ENCODE measurements at regions not wholly inside any gene's neighbourhood (a gene's known extent, or its start where the extent isn't known, plus 50 kb on each side); places are given as distances from the start of the nearest gene placed in this dataset.
"Not testable (repeated sequence)": the region's sequence is repeated elsewhere in the genome, so short reads cannot be mapped to it uniquely, and the experiment has no call there.

DNA sequence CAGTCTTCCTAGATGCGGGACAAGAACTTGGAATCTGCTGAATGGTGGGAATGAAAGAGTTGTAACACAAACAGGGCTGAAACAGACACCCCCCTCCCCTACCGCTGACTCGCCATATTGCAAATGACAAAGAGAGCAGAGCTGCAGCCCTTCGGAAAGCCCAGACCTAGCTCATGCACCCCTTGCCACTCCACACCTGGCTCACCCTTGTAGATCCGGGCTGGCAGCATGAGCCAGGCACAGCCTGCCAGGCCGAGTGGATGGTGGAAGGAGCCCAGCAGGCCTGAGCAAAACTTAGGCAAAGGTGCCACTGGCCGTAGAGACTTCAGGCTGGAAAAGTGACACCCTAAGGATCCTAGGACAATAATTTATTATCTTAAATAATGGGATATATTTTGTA is 237.4 kb upstream of the SEMA3D start:
- no peak for DNase-seq (ENCODE audit: low spot score)

DNA sequence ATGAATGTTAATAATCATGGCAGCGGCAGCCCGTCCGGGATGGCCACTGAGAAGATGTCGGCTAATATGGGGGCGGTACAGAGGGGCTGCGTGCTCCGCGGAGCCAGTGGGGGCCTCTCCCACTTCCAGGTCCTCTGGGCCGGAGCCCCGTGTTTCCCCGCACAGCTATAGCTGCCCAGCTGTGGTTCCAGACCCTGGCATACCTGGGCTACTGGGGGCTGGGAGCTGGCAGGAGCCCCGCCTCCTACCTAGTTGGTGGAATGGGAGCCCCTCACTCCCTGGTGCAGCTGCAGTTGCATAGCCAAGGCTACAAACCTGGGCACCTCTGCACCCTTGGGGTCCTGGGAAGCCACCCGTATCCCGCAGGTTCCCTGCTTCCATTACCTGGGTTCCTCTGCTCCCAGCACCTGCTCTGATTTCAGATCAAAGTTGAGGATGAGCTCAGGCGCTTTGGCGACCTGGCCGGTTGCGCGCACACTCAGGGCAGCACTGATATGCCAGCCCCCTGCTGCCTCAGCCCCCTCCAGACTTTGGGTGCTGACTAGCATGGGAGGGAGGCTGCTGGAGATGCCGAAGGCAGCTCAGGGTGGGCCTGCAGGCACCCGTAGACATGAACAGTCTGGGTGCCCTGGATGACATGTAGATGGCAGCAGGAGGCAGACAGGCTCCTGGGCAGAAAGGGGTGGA is 236.5 kb upstream of the SEMA3D start:
- no peak for DNase-seq (ENCODE audit: low spot score)

DNA sequence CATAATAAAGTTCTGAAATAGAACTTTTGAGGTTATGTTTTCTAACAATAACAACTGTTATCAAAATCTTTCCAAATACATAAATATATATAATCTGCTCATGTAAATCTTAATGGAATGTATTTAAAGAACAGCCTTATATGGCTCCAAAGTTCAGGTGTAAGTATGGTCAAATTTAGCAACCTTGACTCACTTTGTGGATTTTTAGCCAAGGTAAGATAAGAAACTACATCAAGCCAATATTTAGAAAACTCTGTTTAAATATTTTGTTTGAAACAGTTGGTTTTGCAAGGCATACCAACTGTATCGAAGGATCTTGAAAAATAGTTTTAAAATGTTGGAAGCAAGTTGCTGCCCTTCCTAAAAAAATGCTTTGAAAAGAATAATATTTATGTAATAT is 228.9 kb upstream of the SEMA3D start:
- DNase-seq (ENCODE audit: low spot score), result no peak

DNA sequence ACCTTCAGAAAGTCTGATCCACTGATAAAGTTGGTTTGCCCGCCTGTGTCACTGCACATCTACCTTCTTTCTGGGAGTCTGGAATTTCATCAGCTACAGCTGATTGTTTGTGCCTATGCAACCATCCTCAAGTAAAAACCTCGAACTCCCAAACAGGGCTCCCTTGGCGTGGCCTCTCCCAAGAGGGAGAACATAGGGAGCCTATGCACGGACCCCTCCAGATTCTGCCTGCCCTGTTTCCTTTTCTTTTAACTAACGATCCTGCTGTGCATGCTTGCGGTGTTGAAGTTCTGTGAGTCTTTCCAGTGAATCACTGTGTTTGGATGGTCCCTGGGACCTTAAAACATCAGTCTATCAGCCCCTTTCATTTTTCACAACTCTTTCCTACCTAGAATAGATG is 226.9 kb upstream of the SEMA3D start:
- DNase-seq (ENCODE audit: low spot score), result no peak

DNA sequence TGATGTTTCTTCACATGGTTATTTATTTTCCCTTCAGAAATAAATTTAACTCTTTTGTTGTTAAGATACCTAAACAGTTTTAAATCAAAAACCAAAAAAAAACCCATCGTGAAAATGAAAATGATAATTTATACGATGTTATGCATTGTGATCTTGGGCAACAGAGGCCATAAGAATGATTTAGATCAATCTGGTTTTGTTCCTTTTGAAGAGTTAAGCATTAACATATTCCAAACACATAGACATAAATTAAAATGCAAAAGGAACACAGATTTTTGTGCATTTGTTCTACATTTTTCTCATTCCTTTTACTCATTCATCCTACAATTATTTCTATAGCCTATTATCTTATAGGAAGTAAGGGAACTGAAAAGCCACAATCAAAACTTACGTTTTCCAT is 226.1 kb upstream of the SEMA3D start:
- no peak for DNase-seq (ENCODE audit: low spot score)

DNA sequence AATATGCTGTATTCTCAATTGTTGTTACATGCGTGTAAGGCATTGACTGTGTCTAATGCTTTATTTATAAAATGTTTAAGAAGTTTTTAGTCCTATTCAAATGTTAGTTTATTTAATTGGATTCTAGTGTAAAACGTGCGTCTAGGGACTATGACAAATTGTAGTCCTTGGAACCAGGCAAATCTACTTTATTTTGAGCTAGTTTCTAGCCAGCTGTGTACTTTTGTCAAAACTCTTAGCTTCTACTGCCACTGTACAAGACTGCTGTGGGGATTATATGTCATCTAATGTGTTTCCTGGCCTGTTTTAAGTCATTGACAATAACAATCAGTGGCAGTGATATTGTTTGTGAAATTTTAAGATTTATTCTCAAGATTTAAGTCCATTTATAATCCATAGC is 220.5 kb upstream of the SEMA3D start:
- DNase-seq (ENCODE audit: low spot score), result no peak

DNA sequence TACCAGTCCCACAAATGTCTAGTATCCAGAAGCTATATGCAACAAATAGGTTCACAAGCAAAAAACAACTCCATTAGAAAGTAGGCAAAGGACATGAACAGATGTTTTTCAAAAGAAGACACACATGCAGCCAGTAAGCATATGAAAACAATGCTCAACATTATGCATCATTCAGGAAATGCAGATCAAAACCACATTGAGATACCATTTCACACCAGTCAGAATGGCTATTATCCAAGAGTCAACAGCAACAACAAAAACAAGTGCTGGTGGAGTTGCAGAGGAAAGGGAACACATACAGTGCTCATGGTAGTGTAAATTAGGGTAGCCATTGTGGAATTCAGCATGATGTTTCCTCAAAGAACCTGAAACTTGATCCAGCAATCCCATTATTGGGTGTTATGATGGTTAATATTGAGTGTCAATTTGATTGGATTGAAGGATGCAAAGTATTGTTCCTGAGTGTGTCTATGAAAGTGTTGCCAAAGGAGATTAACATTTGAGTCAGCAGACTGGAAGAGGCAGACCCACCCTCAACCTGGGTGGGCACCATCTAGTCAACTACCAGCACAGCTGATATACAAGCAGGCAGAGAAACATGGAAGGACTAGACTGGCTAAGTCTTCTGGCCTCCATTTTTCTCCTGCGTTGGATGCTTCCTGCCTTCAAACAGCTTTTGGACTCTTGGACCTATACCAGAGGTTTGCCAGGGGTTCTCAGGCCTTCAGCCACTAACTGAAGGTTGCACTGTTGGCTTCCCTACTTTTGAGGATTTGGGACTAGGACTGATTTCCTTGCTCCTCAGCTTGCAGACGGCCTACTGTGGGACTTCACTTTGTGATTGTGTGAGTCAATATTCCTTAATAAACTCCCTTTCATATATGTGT is 218.4 kb upstream of the SEMA3D start:
- DNase-seq (ENCODE audit: low spot score), result no peak

DNA sequence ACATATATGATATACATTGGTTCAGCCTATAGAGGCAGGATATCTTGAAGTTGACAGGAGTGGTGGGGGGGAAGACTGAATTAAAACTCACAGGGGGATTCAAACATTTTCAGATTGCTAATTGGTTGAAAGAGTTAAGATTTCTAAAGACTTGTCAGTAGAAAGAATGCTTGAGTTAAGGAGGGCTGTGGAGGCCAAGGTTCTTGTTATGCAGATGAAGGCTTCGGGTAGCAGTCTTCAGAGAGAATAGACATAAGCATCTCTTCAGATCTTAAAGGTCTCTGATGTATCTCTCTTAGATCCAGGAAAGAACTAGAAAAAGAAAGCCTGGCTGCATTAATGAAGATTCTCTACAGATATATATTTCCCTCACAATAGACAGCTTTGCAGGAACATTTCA is 209.8 kb upstream of the SEMA3D start:
- no peak for DNase-seq (ENCODE audit: low spot score)

DNA sequence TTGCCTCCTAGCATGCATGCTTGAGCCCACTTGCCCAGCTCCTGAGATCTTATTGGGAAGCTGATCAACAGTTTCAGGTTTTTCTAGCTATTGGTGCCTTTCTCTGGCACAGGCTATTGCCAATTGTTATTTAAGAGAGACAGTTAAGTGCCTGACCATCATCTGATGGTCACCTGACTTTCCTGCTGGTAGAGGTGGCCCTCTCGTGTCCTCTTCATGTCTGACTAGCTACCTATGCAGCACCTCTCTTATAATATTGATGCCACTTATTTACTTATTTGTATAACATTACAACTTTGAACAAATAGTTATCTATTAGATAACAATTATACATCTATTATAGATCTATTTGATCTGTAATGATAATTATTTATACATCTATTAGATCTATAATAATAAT is 205.9 kb upstream of the SEMA3D start:
- DNase-seq (ENCODE audit: low spot score), result no peak

DNA sequence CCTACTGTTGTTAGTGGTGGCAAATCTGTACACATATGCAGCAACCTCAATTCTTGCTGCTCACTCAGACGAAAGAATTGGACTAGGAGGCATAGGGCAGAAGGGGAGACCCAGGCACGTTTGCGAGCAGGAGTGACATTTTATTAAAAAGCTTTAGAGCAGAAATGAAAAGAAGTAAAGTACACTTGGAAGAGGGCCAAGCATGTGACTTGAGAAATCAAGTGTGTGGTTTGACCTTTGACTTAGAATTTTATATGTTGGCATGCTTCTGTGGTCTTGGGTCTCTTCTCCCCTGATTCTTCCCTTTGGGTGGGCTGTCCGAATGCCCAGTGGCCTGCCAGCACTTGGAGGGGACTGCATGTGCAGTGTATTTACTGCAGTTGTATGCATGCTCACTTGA is 205.5 kb upstream of the SEMA3D start:
- DNase-seq (ENCODE audit: low spot score), result no peak

DNA sequence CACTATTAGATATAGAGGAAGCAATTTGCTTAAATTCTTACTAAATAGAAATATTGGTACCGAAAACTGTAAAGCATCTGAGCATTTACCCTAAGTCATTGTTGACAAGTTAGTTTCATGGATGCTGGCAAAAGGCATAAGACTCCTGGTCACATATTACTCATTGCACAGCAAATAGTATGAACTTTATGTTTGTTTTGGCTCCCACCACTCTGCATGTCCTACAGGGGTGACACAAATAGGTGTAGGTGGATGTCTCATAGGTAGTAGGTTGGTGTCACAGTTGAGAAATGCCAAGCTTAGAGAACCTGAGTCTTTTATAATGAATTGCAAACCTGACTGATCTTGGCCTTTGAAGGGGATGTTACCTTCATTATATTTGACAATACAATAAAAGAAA is 199.6 kb upstream of the SEMA3D start:
- no peak for DNase-seq (ENCODE audit: low spot score)

DNA sequence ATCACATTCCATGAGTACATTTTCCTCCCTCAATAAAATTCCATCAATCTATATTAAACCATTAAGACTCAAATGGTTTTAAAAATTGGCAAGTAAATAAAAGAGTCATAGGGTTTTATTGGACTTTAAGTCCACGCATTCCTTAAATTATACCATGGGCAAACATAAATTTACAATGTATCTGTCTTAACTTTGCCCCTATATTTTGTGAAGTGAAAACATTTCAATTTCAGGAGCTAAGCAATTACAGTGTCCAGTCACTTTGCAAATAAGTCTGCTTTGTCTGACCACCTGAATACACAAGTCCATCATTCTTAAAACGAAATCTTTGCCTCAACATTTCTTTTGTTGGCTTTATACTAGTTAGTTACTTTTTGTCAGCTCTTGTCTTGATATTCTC is 197.5 kb upstream of the SEMA3D start:
- no peak for DNase-seq (ENCODE audit: low spot score)

DNA sequence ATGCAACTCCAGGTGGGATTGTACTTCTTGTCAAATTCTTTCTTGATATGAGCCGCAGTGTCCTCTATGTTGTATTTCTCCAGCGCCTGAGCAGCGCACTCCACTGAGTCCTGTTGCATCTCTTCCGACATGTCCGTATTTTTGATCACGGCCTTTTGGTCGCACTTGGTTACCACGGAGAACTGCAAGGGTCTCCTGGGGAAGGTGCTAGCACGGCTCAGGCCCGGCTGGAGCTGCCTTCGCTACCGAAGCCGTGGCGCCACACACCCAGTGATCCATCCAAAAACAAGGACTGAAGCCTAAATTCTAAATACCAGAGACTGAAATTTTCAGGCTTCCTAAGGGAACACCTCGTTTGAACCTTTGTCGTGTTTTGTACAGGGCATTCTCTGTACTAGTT is 194.4 kb upstream of the SEMA3D start:
- DNase-seq (ENCODE audit: low spot score), result no peak

DNA sequence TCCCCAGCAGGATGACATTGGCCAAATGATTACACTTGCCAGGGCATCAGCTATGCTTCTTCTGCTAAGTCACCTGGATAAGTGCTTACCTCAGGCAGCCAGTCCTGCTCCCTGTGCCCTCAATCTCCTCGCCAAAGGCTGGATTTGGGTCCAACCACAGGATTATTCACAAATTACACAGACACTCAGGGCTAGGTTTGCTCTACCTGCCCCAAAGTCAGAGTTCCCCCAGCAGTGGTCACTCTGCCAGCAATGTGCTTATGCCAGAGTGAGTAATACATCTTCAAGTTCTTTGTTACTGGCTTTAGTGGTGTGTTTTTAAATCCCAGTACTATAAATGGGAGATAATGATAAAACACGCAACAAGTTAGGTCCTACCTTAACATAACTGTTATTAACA is 189.7 kb upstream of the SEMA3D start:
- no peak for DNase-seq (ENCODE audit: low spot score)

DNA sequence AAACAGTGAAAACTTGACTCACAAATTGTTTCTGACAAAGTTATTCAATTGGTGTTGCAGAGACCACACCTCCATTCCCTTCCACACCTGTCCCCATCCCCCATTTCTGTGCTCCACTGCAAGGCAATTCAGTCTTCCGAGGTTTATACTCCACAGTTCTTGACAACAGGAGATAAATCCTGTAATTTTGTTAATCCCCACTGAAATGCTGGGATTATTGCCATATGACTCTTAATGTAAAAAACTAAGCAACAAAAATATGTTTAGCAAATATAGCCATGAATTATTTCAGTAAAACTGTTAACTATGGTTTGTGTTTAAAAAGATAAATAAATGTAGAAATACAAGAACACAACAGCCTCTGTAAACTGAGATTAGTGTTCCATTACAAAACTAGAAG is 170.1 kb upstream of the SEMA3D start:
- DNase-seq (ENCODE audit: low spot score), result no peak

DNA sequence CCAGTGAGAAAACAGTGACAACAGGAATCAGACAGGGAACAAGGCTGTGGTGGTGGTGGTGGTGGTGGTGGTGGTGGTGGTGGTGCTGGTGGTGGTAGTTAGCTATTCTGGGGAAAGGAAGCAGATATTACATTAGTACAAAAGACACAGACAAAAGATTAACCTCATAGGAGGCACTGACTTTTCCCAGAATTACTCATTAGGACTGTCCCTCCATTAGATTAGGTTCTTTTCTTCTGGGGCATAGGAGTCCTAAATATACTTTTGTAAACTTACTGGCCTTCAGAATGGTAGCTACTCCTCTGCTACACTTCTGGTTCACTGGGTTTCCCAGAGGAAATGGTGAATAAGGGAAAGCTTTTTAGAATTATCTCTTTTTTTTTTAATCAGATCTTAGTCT is 156.6 kb upstream of the SEMA3D start:
- no peak for DNase-seq (ENCODE audit: low spot score)

DNA sequence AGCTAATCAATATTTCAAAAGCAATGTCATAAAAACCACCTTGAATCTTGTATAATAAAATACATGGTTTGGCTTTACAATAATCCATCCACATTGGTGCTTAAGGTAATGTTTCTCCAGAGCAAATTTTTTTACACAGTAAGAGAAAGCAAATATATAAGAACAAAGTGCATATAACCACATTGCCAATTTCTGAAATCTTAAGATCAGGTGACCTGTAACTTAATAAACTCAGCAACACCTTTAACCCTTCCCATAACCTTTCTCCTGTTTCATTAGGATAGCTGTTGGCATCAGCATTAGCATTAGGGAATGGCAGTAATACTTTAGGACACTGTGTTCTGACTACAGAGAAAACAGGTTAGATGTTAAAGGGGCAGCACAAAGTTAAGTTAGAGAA is 155.9 kb upstream of the SEMA3D start:
- no peak for DNase-seq (ENCODE audit: low spot score)

DNA sequence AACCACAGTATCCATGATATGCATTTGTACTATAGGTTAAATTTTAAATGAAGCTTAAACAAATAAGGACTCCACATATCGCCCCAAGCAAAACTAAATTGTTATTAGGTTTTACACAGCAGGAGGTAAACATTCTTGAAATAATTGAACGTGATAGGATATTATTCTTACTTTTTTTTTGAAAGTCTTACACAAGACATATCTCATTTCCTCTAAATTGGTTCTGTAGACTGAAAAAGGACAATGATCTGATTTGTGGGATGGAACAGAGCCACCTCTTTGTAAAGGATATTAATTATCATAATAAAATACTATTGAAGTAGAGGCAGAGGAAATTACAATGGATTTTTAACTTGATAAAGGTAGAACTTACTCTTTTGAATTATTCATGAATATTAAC is 155.1 kb upstream of the SEMA3D start:
- DNase-seq (ENCODE audit: low spot score), result no peak

DNA sequence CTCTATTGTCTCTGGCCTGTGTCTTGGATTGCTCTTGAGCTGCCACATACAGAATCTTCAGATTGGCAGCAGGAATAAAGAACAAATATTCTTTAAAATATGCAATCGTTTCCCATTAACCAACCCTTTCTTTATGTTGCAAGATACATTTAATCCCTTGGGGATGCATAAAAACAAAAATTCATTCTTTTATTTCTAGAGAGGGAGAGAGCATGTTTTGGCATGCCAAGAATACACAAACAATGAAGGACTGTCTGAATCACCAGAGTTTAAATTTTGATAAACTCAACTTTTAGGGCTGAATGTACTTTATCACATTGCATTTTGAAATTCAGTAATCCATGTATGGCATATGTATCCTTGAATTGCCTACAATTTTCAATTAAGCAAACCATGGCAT is 154.3 kb upstream of the SEMA3D start:
- DNase-seq (ENCODE audit: low spot score), result no peak

DNA sequence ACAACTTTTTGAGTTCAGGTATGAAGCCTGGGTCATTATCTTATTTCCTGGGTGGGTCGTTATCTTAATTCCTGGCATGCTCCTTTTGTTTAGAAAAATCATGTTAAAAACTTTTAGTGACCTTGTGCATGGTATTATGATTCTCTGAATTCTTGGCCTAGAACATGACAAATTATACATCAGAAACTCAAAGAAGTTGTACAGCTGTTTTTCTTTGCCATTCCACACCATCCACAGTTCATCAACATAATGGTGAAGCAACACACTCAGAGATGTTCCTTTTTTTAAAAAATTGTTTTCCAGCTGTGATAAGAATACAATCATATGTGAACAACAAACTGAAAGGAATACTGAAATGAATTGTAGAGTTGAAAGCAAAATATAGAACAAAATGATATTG is 149.2 kb upstream of the SEMA3D start:
- DNase-seq (ENCODE audit: low spot score), result no peak

DNA sequence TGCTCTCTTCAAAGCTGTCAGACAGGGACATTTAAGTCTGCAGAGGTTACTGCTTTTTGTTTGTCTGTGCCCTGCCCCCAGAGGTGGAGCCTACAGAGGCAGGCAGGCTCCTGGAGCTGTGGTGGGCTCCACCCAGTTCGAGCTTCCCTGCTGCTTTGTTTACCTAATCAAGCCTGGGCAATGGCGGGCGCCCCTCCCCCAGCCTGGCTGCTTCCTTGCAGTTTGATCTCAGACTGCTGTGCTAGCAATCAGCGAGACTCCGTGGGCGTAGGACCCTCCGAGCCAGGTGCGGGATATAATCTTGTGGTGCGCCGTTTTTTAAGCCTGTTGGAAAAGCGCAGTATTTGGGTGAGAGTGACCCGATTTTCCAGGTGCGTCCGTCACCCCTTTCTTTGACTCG is 148.3 kb upstream of the SEMA3D start:
- not testable (repeated sequence) for DNase-seq (ENCODE audit: low spot score)

DNA sequence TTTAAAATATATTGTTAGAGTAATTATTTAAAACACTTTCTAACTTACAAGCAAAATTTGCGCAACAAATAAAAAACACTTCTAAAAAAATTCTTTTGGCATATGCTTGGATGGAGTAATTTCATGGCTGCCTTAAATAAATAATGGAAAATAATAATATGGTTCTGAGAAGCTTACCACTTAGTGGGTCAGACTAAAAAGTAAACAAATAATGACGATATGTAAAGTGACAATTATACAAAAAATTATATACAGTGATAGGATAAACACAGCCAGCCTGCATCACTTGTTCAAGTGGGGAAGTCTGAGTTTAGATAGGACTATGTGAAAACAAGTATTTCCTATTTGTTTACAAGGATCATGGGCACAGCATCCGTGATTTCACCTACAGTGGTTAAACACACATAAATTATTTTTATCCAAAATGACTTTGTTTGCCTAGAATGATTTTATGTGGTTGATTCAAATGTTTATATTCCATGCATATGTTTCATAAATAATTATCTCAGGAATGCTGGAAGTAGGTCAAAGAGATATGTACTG is 141.7 kb upstream of the SEMA3D start:
- DNase-seq (ENCODE audit: low spot score), result no peak

DNA sequence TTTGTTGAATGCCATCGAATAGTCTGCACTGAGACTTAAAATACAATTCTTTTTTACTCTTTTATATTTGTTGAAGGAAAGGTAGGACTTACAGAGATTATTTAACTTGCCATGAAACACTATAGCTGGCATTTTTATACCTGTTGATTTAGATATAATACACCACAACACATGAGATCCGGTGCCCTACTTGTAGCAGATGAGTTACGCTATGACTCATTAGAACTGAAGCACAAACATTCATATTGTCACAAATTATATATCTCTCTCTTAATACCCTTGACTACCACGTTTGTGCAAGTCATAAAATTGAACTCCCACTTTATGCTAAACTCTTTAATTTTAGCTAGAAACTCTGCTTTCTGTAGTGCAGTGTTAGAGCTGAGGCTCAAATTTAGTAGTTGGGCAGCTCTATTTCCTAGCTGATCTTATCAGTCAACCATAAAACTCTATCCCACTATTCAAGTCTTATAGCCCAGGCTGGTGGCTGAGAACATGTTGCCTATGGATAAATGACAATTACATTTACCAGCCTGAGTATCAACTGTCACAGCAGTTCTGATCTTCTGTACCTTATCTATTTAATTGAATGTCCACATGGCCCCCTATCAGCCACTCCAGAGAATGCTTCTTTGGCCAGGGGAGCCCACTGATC is 137.4 kb upstream of the SEMA3D start:
- no peak for DNase-seq (ENCODE audit: low spot score)

Measured in hematopoietic multipotent progenitor cell treated with erythropoietin and hydrocortisone succinate and interleukin-3 and kit ligand, for 15 days (in vitro differentiated cells).